ENCODE measurements at regions not wholly inside any gene's neighbourhood (a gene's known extent, or its start where the extent isn't known, plus 50 kb on each side); places are given as distances from the start of the nearest gene placed in this dataset.
"Not testable (repeated sequence)": the region's sequence is repeated elsewhere in the genome, so short reads cannot be mapped to it uniquely, and the experiment has no call there.

GRCh38 chr9:78916884-78917283 lies 620.0 kb downstream of the PSAT1 start:
- H3K36me3 Mint-ChIP-seq (ENCODE audit: low read depth); H3K4me1 Mint-ChIP-seq (ENCODE audit: low read depth); DNase-seq; intact Hi-C loops (cut with micrococcal nuclease); H3K27ac Mint-ChIP-seq; CTCF ChIA-PET; H3K27me3 Mint-ChIP-seq (ENCODE audit: low read depth); H3K4me3 Mint-ChIP-seq: not testable (repeated sequence)
- H3K9me3 Mint-ChIP-seq: peaks cover 13% of the 10 kb centered on the region

GRCh38 chr9:78918976-78919375 lies 622.1 kb downstream of the PSAT1 start:
- CTCF ChIA-PET: no interaction called here
- Mint-ChIP-seq H3K27me3 (ENCODE audit: low read depth) (peaks cover 2% of the 10 kb centered on the region), H3K4me1 (ENCODE audit: low read depth) (no peaks in the 10 kb centered on the region), H3K4me3 (no peak overlapping the region), H3K9me3 (peaks cover 13% of the 10 kb centered on the region), H3K27ac (no peak overlapping the region), H3K36me3 (ENCODE audit: low read depth) (no peaks in the 10 kb centered on the region)
- no peak for DNase-seq
- intact Hi-C loops (cut with micrococcal nuclease): no loop called here

GRCh38 chr9:78919701-78920100 lies 622.8 kb downstream of the PSAT1 start:
- Mint-ChIP-seq H3K27me3 (ENCODE audit: low read depth) (peaks cover 2% of the 10 kb centered on the region), H3K27ac (no peak overlapping the region), H3K4me3 (no peak overlapping the region), H3K4me1 (ENCODE audit: low read depth) (no peaks in the 10 kb centered on the region), H3K36me3 (ENCODE audit: low read depth) (no peaks in the 10 kb centered on the region), H3K9me3 (peaks cover 13% of the 10 kb centered on the region)
- intact Hi-C loops (cut with micrococcal nuclease): no loop called here
- CTCF ChIA-PET: no interaction called here
- DNase-seq: no peak

- no peaks in the 10 kb centered on the region for H3K36me3 Mint-ChIP-seq (ENCODE audit: low read depth)
- H3K4me3 Mint-ChIP-seq: no peak overlapping the region
- H3K9me3 Mint-ChIP-seq: peaks cover 10% of the 10 kb centered on the region
- H3K27me3 Mint-ChIP-seq (ENCODE audit: low read depth): peaks cover 2% of the 10 kb centered on the region
- intact Hi-C loops (cut with micrococcal nuclease): no loop called here
- no peak for DNase-seq
- no peaks in the 10 kb centered on the region for H3K4me1 Mint-ChIP-seq (ENCODE audit: low read depth)
- CTCF ChIA-PET: no interaction called here
- no peak overlapping the region for H3K27ac Mint-ChIP-seq
These were observed 624.4 kb downstream of the PSAT1 start for GRCh38 chr9:78921341-78921740.

GRCh38 chr9:78923966-78924659 lies 627.2 kb downstream of the PSAT1 start:
- no peaks in the 10 kb centered on the region for H3K9me3 Mint-ChIP-seq
- H3K27ac Mint-ChIP-seq: no peak overlapping the region
- no peaks in the 10 kb centered on the region for H3K36me3 Mint-ChIP-seq (ENCODE audit: low read depth)
- H3K4me1 Mint-ChIP-seq (ENCODE audit: low read depth): no peaks in the 10 kb centered on the region
- no peak for DNase-seq
- H3K4me3 Mint-ChIP-seq: no peak overlapping the region
- H3K27me3 Mint-ChIP-seq (ENCODE audit: low read depth): peaks cover 2% of the 10 kb centered on the region
- CTCF ChIA-PET: no interaction called here
- intact Hi-C loops (cut with micrococcal nuclease): no loop called here

- CTCF ChIA-PET: no interaction called here
- Mint-ChIP-seq H3K4me1 (ENCODE audit: low read depth) (no peaks in the 10 kb centered on the region), H3K27ac (no peak overlapping the region), H3K9me3 (no peaks in the 10 kb centered on the region), H3K4me3 (no peak overlapping the region), H3K36me3 (ENCODE audit: low read depth) (no peaks in the 10 kb centered on the region), H3K27me3 (ENCODE audit: low read depth) (no peaks in the 10 kb centered on the region)
- DNase-seq: no peak
- intact Hi-C loops (cut with micrococcal nuclease): no loop called here
These were observed 630.4 kb downstream of the PSAT1 start for GRCh38 chr9:78927099-78927940.

GRCh38 chr9:78928625-78929405 lies 631.9 kb downstream of the PSAT1 start:
- H3K9me3 Mint-ChIP-seq: no peaks in the 10 kb centered on the region
- CTCF ChIA-PET: no interaction called here
- H3K4me1 Mint-ChIP-seq (ENCODE audit: low read depth): no peaks in the 10 kb centered on the region
- intact Hi-C loops (cut with micrococcal nuclease): no loop called here
- H3K27me3 Mint-ChIP-seq (ENCODE audit: low read depth): no peaks in the 10 kb centered on the region
- no peak for DNase-seq
- H3K4me3 Mint-ChIP-seq: no peak overlapping the region
- H3K27ac Mint-ChIP-seq: no peak overlapping the region
- no peaks in the 10 kb centered on the region for H3K36me3 Mint-ChIP-seq (ENCODE audit: low read depth)

GRCh38 chr9:78930281-78930680 lies 633.4 kb downstream of the PSAT1 start:
- H3K9me3 Mint-ChIP-seq: peaks cover 3% of the 10 kb centered on the region
- H3K36me3 Mint-ChIP-seq (ENCODE audit: low read depth): no peaks in the 10 kb centered on the region
- no peak overlapping the region for H3K4me3 Mint-ChIP-seq
- no peaks in the 10 kb centered on the region for H3K27me3 Mint-ChIP-seq (ENCODE audit: low read depth)
- CTCF ChIA-PET: no interaction called here
- no peak overlapping the region for H3K27ac Mint-ChIP-seq
- intact Hi-C loops (cut with micrococcal nuclease): no loop called here
- no peak for DNase-seq
- H3K4me1 Mint-ChIP-seq (ENCODE audit: low read depth): no peaks in the 10 kb centered on the region

GRCh38 chr9:78932849-78933627 lies 636.1 kb downstream of the PSAT1 start:
- DNase-seq: no peak
- Mint-ChIP-seq H3K4me3 (no peak overlapping the region), H3K36me3 (ENCODE audit: low read depth) (no peaks in the 10 kb centered on the region), H3K9me3 (peaks cover 3% of the 10 kb centered on the region), H3K4me1 (ENCODE audit: low read depth) (no peaks in the 10 kb centered on the region), H3K27me3 (ENCODE audit: low read depth) (no peaks in the 10 kb centered on the region), H3K27ac (no peak overlapping the region)
- intact Hi-C loops (cut with micrococcal nuclease): no loop called here
- CTCF ChIA-PET: no interaction called here

GRCh38 chr9:78934880-78935279 lies 636.9 kb upstream of the TLE4 start:
- H3K27me3 Mint-ChIP-seq (ENCODE audit: low read depth): no peaks in the 10 kb centered on the region
- H3K9me3 Mint-ChIP-seq: peaks cover 5% of the 10 kb centered on the region
- no peak overlapping the region for H3K27ac Mint-ChIP-seq
- H3K36me3 Mint-ChIP-seq (ENCODE audit: low read depth): no peaks in the 10 kb centered on the region
- intact Hi-C loops (cut with micrococcal nuclease): no loop called here
- no peak overlapping the region for H3K4me3 Mint-ChIP-seq
- H3K4me1 Mint-ChIP-seq (ENCODE audit: low read depth): no peaks in the 10 kb centered on the region
- DNase-seq: no peak
- CTCF ChIA-PET: no interaction called here

GRCh38 chr9:78938821-78939220 lies 632.9 kb upstream of the TLE4 start:
- Mint-ChIP-seq H3K27me3 (ENCODE audit: low read depth) (no peaks in the 10 kb centered on the region), H3K36me3 (ENCODE audit: low read depth) (no peaks in the 10 kb centered on the region), H3K4me3 (no peak overlapping the region), H3K4me1 (ENCODE audit: low read depth) (no peaks in the 10 kb centered on the region), H3K27ac (no peak overlapping the region), H3K9me3 (peaks cover 5% of the 10 kb centered on the region)
- no peak for DNase-seq
- CTCF ChIA-PET: no interaction called here
- intact Hi-C loops (cut with micrococcal nuclease): no loop called here

GRCh38 chr9:78939311-78940065 lies 632.3 kb upstream of the TLE4 start:
- H3K36me3 Mint-ChIP-seq (ENCODE audit: low read depth): no peaks in the 10 kb centered on the region
- CTCF ChIA-PET: no interaction called here
- H3K4me3 Mint-ChIP-seq: no peak overlapping the region
- no peak overlapping the region for H3K27ac Mint-ChIP-seq
- no peaks in the 10 kb centered on the region for H3K4me1 Mint-ChIP-seq (ENCODE audit: low read depth)
- H3K27me3 Mint-ChIP-seq (ENCODE audit: low read depth): no peaks in the 10 kb centered on the region
- H3K9me3 Mint-ChIP-seq: peaks cover 5% of the 10 kb centered on the region
- intact Hi-C loops (cut with micrococcal nuclease): no loop called here
- no peak for DNase-seq

Measured in activated naive CD4-positive, alpha-beta T cell treated with anti-CD3 and anti-CD28 coated beads for 36 hours (primary cell).